ENCODE measurements at regions not wholly inside any gene's neighbourhood (a gene's known extent, or its start where the extent isn't known, plus 50 kb on each side); places are given as distances from the start of the nearest gene placed in this dataset.

GRCh38 chr13:95387733-95388207 lies 86.5 kb upstream of the ABCC4 start:
- H3K9me3 ChIP-seq (ENCODE audit: control insufficient read depth in 1 of 2, insufficient read depth in 1 of 2, low read length in 2 of 2), result no peaks in the 10 kb centered on the region
- ATAC-seq (ENCODE audit: poor library complexity) (no peak), DNase-seq (no peak)
- H3K4me3 ChIP-seq (ENCODE audit: low read length), result no peak overlapping the region
- peaks cover 0 to 11% of the 10 kb centered on the region in 2 experiments for H3K27me3 ChIP-seq (ENCODE audit: control insufficient read depth in 1 of 2, insufficient read depth in 2 of 2, low read length in 2 of 2)
- ChIA-PET CTCF (no interaction called here), POLR2A (no interaction called here)
- Mint-ChIP-seq H3K9me3 (no peaks in the 10 kb centered on the region), H3K36me3 (ENCODE audit: low read depth) (no peaks in the 10 kb centered on the region), H3K27ac (no peak overlapping the region), H3K4me1 (ENCODE audit: low read depth) (no peaks in the 10 kb centered on the region), H3K4me3 (no peak overlapping the region), H3K27me3 (peaks cover 34% of the 10 kb centered on the region)
- intact Hi-C loops (cut with DNase I, micrococcal nuclease), result no loop called here
- no peaks in the 10 kb centered on the region for H3K36me3 ChIP-seq (ENCODE audit: insufficient read depth, low read length)
- no peak overlapping the region for H3K27ac ChIP-seq (ENCODE audit: low read depth in 1 of 2, low read length in 2 of 2)
- no peaks in the 10 kb centered on the region for H3K4me1 ChIP-seq (ENCODE audit: insufficient read depth, low read length)
- TF ChIP-seq, protein P1, sequence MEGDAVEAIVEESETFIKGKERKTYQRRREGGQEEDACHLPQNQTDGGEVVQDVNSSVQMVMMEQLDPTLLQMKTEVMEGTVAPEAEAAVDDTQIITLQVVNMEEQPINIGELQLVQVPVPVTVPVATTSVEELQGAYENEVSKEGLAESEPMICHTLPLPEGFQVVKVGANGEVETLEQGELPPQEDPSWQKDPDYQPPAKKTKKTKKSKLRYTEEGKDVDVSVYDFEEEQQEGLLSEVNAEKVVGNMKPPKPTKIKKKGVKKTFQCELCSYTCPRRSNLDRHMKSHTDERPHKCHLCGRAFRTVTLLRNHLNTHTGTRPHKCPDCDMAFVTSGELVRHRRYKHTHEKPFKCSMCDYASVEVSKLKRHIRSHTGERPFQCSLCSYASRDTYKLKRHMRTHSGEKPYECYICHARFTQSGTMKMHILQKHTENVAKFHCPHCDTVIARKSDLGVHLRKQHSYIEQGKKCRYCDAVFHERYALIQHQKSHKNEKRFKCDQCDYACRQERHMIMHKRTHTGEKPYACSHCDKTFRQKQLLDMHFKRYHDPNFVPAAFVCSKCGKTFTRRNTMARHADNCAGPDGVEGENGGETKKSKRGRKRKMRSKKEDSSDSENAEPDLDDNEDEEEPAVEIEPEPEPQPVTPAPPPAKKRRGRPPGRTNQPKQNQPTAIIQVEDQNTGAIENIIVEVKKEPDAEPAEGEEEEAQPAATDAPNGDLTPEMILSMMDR (IDR thresholded peaks at IDR 0.05), result no peak

DNA sequence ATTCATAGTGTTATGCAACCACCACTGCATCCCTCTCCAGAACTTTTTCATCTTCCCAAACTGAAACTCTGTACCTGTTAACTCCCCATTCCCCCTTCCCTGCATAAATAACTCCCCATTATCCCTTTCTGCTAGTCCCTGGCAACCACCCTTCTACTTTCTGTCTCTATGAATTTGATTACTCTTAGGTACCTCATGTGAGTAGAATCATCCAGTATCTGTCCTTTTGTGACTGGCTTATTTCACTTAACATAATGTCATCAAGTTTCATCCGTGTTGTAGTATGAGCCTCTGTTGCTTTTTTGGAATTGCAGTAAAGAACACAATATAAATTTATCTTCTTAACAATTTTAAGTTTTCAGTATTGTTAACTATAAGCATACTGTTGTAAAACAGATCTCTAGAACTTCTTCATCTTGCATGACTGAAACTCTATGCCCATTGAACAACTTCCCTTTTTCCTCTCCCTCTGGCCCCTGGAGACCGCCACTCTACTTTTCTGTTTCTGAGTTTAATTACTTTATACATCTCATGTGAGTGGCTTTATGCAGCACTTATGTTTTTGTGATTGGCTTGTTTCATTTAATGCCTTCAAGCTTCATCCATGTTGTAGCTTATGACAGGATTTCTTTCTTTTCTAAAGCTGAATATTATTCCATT lies 87.3 kb upstream of the ABCC4 start:
- Histone ChIP-seq H3K27ac (ENCODE audit: low read depth in 1 of 2, low read length in 2 of 2) (no peak overlapping the region), H3K4me1 (ENCODE audit: insufficient read depth, low read length) (no peaks in the 10 kb centered on the region), H3K9me3 (ENCODE audit: control insufficient read depth in 1 of 2, insufficient read depth in 1 of 2, low read length in 2 of 2) (no peaks in the 10 kb centered on the region), H3K27me3 (ENCODE audit: control insufficient read depth in 1 of 2, insufficient read depth in 2 of 2, low read length in 2 of 2) (peaks cover 0 to 11% of the 10 kb centered on the region in 2 experiments), H3K36me3 (ENCODE audit: insufficient read depth, low read length) (no peaks in the 10 kb centered on the region), H3K4me3 (ENCODE audit: low read length) (no peak overlapping the region)
- Mint-ChIP-seq H3K4me3 (no peak overlapping the region), H3K27ac (no peak overlapping the region), H3K27me3 (peaks cover 34% of the 10 kb centered on the region), H3K4me1 (ENCODE audit: low read depth) (no peaks in the 10 kb centered on the region), H3K36me3 (ENCODE audit: low read depth) (no peaks in the 10 kb centered on the region), H3K9me3 (no peaks in the 10 kb centered on the region)
- CTCF ChIA-PET, result no interaction called here
- POLR2A ChIA-PET, result no interaction called here
- ATAC-seq (ENCODE audit: poor library complexity), result no peak
- TF ChIP-seq, protein P1 (IDR thresholded peaks at IDR 0.05), result no peak
- intact Hi-C loops (cut with DNase I, micrococcal nuclease), result no loop called here
- DNase-seq, result no peak

DNA sequence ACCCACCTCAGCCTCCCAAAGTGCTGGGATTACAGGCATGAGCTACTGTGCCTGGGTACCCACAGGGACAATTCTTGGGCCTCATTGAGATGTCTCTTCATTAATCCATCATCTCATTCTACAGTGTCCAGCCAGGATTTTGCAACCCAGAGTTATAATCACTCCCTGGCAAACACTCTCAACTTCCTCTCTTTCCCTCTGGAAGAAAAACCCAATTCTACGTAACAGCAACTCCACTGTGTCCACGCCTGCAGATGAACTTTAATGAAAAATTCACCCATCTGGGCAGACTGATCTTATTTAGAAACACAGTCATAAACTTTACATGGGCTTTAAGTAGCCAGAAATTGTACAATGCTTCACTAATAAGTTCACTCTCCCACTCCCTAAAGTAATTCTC lies 90.1 kb upstream of the ABCC4 start:
- H3K27ac ChIP-seq (ENCODE audit: low read depth in 1 of 2, low read length in 2 of 2), result no peak overlapping the region
- H3K4me3 ChIP-seq (ENCODE audit: low read length), result no peak overlapping the region
- no peaks in the 10 kb centered on the region for H3K9me3 Mint-ChIP-seq
- H3K27ac Mint-ChIP-seq, result no peak overlapping the region
- peaks cover 34% of the 10 kb centered on the region for H3K27me3 Mint-ChIP-seq
- ChIA-PET POLR2A (no interaction called here), CTCF (no interaction called here)
- ATAC-seq (ENCODE audit: poor library complexity) (no peak), DNase-seq (no peak)
- no peaks in the 10 kb centered on the region for H3K9me3 ChIP-seq (ENCODE audit: control insufficient read depth in 1 of 2, insufficient read depth in 1 of 2, low read length in 2 of 2)
- no peaks in the 10 kb centered on the region for H3K4me1 Mint-ChIP-seq (ENCODE audit: low read depth)
- no peaks in the 10 kb centered on the region for H3K36me3 ChIP-seq (ENCODE audit: insufficient read depth, low read length)
- H3K4me3 Mint-ChIP-seq, result no peak overlapping the region
- intact Hi-C loops (cut with DNase I, micrococcal nuclease), result no loop called here
- H3K36me3 Mint-ChIP-seq (ENCODE audit: low read depth), result no peaks in the 10 kb centered on the region
- TF ChIP-seq, protein P1 (IDR thresholded peaks at IDR 0.05), result no peak
- H3K27me3 ChIP-seq (ENCODE audit: control insufficient read depth in 1 of 2, insufficient read depth in 2 of 2, low read length in 2 of 2), result peaks cover 0 to 11% of the 10 kb centered on the region in 2 experiments
- no peaks in the 10 kb centered on the region for H3K4me1 ChIP-seq (ENCODE audit: insufficient read depth, low read length)
